ENCODE measurements at regions not wholly inside any gene's neighbourhood (a gene's known extent, or its start where the extent isn't known, plus 50 kb on each side); places are given as distances from the start of the nearest gene placed in this dataset.

DNA sequence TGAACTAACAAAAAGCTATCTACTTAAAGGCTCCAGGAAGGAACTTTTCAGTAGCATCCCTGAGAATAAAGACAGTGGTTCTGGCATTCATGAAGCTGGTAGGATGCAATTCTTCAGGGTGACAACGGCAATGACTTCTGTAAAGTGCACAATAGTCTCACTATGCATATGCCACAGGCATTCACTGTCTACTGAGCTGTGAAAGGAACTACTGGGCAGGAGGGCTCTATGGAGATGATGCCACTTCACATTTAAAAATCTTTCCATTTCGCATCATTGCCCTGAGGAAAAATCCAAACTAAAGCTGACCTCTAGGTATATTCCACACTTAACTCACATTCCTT is 2020.6 kb upstream of the PCDH20 start:
- DNase-seq: no peak

DNA sequence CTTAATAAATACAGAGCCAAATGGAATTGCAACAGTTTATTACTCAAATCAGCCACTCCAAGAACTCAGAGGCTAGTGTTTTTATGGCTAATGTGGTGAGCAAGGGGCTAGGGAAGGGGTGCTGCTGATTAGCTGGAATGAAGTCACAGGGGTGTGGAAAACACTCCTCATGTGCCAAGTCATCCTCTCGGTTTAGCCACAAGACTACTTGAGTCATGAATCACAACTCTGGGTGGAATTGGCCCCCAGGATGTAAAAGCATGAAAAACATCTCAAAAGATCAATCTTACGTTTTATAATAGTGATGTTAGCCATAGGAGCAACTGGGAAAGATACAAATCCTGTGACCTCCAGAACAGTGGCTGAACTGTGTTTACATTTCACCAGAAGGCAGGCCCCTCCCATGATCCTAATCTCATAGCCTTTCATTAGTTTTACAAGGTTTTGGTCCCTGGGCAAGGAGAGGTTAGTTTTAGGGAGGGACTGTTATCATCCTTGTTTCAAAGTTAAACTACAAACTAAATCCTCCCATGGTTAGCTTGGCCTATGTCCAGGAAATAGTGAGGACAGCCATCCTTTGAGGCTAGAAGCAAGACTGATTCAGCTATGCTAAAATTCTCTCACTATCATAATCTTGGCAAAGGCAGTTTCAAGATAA is 2020.1 kb upstream of the PCDH20 start:
- no peak for DNase-seq

DNA sequence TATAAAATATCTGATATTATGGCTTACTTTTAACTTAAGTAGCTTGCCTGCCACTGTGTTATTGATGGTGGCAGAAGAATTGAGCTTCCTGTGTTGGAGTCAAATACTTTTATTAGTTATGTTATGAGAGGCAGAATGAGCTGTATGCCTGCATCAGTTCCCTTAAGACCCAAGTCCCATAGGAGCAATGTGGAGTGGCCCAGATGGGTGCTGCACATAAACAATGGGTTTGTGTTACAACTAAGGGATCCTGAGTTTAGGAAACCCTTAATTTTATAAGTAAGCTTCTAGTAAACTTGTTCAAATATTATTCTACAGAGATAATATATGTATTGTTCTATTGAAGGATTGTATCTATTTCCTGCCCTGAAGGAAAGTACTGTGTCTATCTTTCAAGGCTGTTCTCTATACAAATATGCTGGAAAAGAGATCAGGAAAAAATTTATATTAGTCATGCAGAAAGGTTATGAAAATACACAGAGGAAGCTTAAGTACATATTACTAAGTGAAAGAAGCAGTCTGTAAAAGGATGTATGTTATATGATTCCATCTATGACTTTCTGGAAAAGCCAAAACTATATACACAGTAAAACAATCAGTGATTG is 2018.0 kb upstream of the PCDH20 start:
- no peak for DNase-seq

DNA sequence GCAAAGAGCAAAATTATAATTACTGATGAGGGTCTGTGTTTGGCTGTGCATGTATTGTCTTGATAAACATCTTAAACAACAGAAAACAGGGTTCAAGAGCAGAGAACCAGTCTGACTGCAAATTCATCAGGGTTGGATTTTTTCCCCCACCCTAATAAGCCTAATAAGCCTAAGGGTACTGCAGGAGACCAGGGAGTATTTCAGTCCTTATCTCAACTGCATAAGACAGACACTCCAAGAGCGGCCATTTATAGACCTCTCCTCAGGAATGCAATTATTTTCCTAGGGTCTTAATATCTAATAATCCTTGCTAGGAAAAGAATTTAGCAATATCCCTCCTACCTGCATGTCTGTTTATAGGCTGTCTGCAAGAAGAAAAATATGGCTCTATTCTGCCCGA is 2011.5 kb upstream of the PCDH20 start:
- no peak for DNase-seq

DNA sequence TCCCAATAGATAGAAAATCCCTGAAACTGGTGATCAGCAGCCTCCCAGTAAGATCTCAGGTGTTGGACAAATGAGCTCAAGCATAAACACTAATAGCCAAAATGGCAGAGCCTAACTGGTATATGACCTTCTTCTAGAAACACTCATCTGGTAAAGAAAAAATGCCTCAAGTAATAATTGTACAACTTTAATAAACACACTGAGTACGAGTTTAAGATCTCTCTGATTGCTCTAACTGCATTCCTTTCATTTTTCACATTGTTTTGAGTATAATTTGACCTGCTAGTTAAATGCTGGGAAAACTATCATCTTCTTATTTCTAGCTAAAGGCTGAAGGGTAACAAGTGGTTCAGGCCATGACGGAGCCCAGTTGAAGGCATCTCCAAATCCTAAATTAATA is 2009.5 kb upstream of the PCDH20 start:
- no peak for DNase-seq

DNA sequence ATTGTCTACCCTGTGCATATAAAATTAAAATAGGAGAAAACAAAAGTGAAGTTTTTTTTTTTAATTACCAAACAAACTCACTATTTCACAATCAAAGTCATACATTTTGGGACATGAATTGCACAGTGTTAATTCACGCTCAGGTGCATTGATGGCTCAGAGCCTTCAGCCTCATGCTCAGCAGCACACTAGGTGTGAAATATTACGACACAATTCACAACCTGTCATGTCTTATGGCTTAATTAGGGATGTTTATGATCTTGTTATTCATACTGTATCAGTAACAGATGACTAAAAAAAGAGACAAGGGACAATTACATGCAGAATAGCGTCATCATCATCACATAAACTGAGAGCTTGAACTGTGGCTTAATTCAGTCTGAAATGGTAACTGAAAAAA is 2005.5 kb upstream of the PCDH20 start:
- no peak for DNase-seq

DNA sequence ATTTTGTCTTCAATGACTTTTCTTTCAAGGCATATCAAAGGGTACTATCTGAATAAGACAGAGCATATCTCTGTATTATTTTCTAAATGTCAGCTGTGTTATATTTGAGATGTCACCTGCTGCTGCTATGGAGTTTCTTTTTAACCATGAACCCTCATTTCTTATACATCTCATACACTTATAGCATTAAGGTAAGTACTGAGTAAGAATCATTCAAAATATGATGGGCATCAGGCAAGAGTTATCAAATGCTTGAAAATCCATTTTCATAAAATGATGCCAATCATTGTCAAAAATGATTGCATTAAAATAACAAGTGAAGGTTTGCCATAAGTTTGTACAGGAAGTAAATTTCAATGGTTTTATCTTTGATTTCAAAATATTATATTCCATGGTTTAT is 2005.0 kb upstream of the PCDH20 start:
- no peak for DNase-seq

DNA sequence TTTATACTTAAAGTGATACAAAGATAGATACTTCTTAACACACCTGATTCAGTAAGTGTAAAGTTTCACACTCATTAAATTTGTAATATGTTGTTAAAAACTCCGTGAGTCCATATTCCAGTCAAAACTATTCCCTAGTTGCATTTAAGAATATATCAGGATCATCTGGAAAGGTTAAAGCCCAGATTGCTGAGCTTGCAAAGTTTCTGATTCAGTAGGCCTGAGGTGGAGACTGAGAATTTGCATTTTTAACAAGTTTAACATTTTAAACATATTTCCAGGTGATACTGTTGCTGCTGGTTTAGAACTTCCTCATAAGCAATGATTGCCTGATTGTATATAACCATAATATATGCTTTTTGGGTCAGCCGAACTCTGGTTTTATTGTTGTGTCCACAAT is 1998.6 kb upstream of the PCDH20 start:
- DNase-seq: no peak

DNA sequence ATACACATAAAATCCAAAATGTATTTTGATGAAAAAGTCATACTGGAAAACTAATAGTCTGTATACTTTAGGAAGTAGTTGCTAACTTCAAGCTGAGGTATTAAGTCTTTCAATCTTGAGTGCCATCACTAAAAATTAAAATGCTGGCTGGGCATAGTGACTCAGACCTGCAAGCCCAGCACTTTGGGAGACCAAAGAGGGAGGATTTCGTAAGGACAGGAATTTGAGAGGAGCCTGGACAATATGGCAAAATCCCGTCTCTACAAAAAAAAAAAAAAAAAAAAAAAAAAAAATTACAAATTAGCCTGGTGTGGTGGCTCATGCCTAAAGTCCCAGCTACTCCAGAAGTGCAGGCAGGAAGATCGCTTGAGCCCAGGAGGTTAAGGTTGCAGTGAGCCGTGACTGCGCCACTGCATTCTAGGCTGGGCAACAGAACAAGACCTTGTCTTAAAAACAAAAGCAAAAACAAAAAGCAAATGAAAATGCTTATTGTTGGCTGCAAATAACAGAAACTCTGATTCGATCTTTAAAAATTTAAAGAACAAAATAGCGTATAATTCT is 1994.2 kb upstream of the PCDH20 start:
- DNase-seq: no peak

DNA sequence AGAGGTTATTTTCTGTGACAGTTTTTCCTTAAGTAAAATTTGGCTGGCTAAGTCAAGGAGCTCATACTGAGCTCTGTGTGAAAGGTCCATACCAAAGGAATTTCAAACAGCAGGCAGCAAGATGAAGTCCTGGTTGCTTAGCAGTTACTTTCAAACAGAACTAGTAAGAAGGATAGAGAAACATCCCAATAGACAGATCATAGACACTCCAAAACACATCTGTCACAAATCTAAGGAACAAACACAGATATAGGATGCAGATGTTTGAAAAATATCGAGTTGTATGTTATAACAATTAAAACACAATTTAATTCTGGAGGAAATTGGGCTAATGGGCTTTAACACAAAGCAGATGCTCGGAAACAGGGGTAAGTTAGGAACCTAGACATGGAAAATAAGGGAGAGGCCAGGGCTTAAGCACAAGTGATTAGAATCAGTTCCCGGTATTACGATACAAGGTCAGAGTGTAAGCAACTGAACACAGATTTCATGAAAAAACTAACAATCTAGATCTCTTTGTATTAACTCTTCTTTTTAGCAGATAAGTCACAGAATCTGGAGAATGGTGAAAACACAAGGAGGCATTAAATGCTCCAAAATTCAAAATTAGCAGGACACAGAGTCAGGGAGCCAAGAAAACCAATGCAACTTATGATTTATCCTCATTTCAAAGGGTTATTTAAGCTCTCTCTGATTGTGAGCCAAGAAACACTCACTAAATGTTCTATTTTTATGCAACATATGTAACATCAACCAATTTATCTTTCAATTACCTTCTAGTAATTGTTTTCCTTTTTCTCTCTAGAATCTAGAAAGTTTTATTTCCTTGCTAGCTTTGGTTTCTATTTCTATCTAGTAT is 1992.9 kb upstream of the PCDH20 start:
- no peak for DNase-seq

DNA sequence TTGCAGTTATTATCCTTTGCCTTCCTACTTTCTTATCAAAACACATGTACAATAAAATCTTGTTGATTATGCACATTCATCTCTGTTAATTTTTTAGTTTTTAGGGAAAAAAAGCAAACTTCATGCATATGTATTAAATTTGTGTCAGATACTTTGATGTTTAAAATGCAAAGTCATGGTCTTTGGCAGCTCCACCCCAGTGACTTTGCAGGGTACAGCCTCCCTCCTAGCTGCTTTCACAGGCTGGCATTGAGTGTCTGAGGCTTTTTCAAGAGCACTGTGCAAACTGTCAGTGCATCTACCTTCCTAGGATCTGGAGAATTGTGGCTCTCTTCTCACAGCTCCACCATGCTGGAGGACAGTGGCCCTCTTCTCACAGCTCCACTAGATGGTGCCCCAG is 1988.1 kb upstream of the PCDH20 start:
- no peak for DNase-seq

DNA sequence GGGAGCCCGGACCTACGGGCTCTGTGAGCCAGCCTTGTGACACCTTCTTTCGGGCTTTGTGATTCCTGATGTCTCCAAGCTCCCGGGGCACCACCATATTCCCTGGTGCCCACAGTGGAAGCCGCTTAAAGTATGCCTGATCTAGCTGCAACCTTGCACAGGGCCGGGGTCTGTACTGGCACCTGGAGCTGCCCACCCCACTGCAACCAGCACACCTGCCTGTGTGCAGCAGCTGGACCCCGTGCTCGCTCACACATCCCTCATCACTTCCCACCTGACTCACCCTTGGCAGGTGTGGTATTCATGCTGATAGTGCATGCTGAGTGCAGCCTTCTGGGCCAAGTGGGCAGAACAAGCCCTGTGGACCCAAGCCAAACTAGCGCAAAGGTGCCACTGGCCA is 1981.1 kb upstream of the PCDH20 start:
- DNase-seq: no peak

DNA sequence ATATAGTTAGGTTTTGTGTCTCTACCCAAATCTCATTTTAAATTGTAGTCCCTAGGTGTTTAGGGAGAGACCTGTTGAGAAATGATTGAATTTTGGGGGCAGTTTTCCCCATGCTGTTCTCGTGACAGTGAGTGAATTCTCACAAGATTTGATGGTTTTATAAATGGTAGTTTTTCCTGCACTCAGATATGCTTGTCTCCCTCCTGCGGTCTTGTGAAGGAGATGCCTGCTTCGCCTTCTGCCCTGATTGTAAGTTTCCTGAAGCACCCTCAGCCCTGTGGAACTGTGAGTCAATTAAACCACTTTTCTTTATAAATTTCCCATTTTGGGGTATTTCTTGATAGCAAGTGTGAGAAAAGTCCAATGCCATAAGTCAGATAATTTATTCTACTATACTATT is 1977.5 kb upstream of the PCDH20 start:
- DNase-seq: no peak

DNA sequence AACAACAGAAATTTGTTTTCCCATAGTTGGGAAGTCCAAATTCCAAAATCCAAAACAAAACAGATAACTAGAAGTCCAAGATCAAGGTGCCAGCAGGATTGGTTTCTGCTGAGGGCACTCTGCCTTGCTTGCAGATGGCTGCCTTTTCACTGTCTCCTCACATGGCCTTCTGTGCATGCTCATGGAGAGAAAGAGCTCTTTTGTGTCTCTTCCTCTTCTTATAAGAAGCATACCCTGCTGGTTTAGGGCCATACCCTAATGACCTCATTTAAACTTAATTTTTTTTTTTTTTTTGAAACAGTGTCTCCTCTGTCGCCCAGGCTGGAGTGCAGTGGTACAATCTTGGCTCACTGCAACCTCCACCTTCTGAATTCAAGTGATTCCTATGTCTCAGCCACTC is 1974.1 kb upstream of the PCDH20 start:
- DNase-seq: no peak

DNA sequence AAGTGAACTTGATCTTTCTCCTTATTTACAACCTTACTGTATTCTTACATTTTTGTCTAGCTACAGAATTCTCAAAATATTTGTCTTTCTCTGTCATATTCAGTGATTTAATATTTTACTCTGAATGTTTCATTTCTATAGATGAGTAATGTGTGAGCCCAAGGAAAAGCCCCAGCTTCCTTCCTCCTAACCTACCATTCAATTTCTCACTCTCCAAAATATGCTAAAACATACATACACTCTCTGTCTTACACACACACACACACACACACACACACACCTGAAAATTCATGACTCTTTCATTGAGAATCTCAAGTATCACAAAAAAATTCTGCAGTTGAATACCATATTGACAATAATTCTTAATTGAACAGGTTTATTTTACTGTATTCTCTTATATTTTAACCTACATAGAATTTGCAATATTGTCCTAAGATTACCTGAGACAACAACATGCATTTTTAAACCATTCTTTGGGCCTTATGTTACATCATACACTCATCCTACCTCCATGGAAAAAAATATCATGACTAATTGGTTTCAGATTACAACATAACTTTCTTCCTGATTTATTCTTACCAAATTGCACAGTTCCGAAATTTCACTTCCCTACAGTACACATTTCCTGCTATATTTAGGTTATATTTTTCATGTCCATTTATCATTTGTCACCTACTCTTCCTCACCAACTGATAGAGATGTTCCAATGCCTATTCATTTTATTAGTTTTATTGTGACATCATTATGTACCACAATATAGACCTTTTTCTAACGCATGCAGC is 1965.6 kb upstream of the PCDH20 start:
- no peak for DNase-seq

DNA sequence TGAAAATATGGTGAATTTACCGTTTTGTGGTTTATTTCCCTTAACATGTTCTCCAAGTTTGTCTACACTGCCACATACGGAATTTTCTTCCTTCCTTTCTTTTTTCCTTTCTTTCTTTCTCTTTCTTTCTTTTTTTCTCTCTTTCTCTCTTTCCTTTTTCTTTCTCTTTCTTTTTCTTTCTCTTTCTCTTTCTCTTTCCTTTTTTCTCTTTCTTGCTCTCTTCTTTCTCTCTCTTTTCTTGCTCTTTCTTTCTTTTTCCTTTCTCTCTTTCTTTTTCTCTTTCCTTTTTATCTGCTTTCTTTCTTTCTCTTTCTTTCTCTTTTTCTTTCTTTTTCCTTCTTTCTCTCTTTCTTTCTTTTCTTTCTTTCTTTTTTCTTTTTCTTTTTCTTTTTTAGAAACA is 1962.3 kb upstream of the PCDH20 start:
- no peak for DNase-seq

DNA sequence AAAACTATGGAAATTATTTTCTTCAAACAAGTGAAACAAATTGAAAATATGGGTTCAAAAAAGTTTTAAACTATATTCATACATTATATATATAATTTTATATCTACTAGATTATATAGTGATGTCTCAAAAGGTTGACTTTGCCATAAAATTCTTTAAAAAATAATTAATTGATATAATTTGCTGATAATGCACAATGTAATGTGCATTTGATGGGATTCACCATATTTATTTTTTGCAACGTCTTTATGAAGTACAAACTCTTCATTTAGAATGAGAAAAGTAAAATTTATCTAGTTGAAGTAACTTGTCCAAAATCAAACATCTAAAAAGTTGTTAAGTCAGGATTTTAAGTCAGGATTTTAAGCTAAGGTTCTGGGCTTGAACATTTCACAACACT is 1954.5 kb upstream of the PCDH20 start:
- no peak for DNase-seq

DNA sequence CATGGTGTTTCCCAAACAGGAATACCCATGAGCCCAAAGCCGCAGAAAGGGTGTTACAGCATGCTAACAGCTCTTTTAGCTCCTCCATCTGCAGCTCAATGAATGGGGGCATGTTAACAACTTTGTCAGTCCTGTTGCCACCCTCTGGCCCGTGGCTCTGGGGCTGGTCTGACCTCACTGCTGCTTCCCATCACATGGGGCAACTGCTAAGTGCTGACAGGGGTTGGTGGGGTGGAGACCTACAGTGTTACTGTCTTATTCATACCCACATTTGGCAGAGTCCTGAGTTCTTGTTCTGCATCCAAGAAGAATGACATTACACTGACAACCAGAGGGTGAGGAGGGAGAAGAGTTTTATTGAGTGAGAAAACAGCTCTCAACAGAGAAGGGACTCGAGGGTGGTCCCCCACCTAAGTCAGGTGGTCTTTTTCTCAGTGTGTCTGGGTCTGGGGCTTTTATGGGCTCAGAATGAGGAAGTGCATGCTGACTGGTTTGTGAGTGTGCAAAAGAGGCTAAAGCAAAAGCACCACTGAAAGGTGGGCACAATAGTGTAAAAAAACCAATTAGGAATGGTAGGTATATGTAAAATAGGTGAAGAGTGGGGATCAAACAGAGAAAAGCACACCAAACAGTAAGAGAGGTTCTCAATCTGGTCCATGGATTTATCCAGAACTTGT is 1952.0 kb upstream of the PCDH20 start:
- DNase-seq: no peak

DNA sequence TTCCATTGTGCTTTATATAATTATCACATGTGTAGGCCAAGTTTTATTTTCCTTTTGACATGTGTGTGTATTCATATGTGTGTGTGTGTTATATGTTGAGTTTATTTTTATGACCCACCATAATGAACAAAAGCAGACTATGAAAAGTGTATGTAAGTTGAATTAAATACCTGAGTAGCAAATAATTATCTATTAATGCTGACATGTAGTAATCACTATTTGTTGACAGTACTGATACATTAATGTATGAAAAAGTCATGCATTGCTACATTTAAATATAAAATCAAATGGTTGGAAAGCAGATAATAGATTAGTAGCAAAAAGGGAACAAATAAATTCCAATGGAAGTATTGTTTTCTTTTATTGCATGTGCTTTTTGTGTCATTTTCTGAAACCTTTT is 1948.5 kb upstream of the PCDH20 start:
- DNase-seq: no peak

DNA sequence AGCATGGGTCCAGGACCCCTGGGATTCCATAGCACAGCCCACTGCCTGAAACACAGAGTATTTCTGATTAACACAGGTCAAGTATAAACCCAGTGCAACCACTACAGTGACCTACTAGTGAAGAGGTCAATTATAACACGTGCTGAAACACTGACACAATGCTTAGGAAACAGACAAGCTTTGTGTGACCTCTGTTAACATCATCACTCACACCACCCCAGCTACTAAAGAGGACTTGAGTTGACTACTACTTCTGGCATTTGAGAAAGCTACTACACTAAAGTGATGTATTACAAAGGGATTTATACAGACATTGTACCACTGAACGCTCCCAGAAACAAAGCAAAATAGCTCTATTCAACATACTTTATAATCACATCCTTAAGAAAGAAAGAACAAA is 1935.9 kb upstream of the PCDH20 start:
- DNase-seq: no peak

DNA sequence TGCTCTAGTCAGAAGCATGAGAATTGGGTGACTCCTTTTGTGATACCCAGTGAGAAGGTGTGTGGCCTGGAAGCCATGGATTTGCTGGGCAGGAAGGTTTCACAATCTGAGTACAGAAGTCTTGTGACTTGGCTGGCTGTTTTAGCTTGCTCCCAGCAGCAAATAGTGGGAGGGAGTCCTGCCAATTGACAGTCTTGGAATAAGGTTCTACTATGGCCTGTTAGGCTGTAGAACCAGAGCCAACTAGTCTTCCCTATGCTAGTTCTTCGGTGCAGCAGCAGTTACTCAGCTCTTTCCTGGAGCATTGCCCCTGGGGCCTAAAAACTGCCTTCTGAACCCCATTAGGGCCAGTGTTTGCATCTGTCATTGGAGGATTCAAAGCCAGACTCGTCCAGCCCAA is 1935.4 kb upstream of the PCDH20 start:
- no peak for DNase-seq

DNA sequence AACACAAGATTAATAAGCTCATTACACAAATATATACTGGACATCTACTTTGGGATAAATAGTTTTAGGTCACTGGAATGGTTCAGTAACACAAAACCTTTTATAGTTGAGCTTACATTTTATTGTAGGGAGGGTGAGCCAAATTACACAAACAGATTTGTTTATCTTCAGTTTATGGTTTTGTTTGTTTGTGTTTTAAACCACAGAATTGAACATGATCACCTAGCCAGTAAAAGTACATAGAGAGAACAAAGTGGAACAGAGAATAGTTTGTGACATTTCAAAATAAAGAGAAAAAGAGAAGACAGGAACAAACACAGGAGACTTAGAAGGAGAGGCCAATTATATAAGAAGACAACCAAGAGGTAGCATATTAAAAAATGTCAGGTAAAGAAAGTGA is 1930.2 kb upstream of the PCDH20 start:
- DNase-seq: no peak

DNA sequence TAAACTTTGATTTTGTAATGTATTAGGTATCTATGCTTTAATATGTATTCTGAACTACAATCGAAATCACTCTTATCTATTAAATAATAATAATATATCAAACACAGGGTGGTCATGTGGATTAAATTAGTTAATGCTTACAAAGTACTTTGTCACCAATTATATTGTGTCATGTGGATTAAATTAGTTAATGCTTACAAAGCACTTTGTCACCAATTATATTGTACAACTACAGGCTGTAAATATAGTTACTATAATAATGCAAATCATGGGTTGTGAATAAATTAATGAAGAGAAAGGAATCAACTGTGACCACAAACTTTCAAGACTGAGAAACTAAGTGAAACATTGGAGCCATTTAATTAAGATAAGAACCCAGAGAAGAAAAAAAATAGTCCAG is 1929.1 kb upstream of the PCDH20 start:
- no peak for DNase-seq

Data from NCI-H524 treated with DMSO at 0.1 percent for 48 hours (cell line).